ENCODE measurements at regions not wholly inside any gene's neighbourhood (a gene's known extent, or its start where the extent isn't known, plus 50 kb on each side); places are given as distances from the start of the nearest gene placed in this dataset.

GRCh38 chr9:7936996-7937395 lies 137.4 kb upstream of the DMAC1 start:
- TF ChIP-seq CTCF (IDR thresholded peaks at IDR 0.05) (no peak), EP300 (IDR thresholded peaks at IDR 0.05) (no peak), POLR2A (IDR thresholded peaks at IDR 0.05) (no peak)
